ENCODE measurements at regions not wholly inside any gene's neighbourhood (a gene's known extent, or its start where the extent isn't known, plus 50 kb on each side); places are given as distances from the start of the nearest gene placed in this dataset.
"Not testable (repeated sequence)": the region's sequence is repeated elsewhere in the genome, so short reads cannot be mapped to it uniquely, and the experiment has no call there.

DNA sequence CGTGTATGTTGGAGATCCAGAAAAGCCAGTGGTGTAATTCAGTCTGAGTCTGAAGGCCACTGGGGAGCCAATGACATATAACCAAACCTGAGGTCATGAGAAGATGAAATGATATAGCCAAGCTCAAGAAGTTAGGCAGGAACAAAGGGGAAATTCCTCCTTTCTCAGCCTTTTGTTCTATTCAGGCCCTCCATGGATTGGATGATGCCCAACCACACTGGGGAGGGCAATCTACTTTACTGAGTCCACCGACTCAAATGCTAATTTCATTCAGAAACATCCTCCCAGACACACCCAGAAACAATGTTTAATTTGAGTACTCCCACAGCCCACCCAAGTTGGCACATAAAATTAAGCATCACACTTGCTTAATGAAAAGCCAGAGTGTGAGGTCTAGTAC, 183.6 kb downstream of the GJA1 start:
- Histone ChIP-seq H3K36me3 (no peaks in the 10 kb centered on the region), H3K4me3 (no peak overlapping the region), H3K27ac (no peak overlapping the region), H3K4me1 (no peaks in the 10 kb centered on the region), H3K27me3 (no peaks in the 10 kb centered on the region), H3K9me3 (no peaks in the 10 kb centered on the region)
- TF ChIP-seq, protein P1, sequence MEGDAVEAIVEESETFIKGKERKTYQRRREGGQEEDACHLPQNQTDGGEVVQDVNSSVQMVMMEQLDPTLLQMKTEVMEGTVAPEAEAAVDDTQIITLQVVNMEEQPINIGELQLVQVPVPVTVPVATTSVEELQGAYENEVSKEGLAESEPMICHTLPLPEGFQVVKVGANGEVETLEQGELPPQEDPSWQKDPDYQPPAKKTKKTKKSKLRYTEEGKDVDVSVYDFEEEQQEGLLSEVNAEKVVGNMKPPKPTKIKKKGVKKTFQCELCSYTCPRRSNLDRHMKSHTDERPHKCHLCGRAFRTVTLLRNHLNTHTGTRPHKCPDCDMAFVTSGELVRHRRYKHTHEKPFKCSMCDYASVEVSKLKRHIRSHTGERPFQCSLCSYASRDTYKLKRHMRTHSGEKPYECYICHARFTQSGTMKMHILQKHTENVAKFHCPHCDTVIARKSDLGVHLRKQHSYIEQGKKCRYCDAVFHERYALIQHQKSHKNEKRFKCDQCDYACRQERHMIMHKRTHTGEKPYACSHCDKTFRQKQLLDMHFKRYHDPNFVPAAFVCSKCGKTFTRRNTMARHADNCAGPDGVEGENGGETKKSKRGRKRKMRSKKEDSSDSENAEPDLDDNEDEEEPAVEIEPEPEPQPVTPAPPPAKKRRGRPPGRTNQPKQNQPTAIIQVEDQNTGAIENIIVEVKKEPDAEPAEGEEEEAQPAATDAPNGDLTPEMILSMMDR (IDR thresholded peaks at IDR 0.05) = no peak
- ATAC-seq (no peak), DNase-seq (no peak)
- intact Hi-C loops (cut with DNase I) = no loop called here

- DNase-seq (no peak), ATAC-seq (no peak)
- Histone ChIP-seq H3K4me1 (no peaks in the 10 kb centered on the region), H3K36me3 (no peaks in the 10 kb centered on the region), H3K4me3 (no peak overlapping the region), H3K27me3 (no peaks in the 10 kb centered on the region), H3K27ac (no peak overlapping the region), H3K9me3 (no peaks in the 10 kb centered on the region)
- TF ChIP-seq, protein P1 (IDR thresholded peaks at IDR 0.05) = no peak
- intact Hi-C loops (cut with DNase I) = no loop called here
Observed at GRCh38 chr6:121619987-121620740, 184.7 kb downstream of the GJA1 start.

DNA sequence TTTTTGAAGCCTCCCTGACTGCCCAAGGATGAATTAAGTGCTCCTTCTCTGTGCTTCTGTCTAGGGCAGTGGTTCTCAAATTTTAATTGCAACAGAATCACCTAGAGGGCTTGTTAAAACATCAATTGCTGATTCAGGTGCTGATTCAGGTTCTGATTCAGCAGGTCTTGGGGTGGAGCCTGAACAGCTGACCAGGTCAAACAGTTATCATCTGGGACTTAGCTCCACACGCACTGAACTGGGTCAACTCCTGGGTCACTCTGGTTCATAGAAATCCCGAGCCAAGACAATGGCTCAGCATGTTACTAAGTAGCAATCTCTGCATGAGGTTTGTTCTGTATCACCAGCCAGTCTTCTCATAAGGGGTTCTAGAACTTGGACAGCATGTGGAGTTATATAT, 192.3 kb downstream of the GJA1 start:
- Histone ChIP-seq H3K27ac (no peak overlapping the region), H3K4me1 (no peaks in the 10 kb centered on the region), H3K4me3 (no peak overlapping the region), H3K27me3 (no peaks in the 10 kb centered on the region), H3K9me3 (peaks cover 3 to 21% of the 10 kb centered on the region in 2 donors), H3K36me3 (no peaks in the 10 kb centered on the region)
- no peak for ATAC-seq
- intact Hi-C loops (cut with DNase I) = no loop called here
- TF ChIP-seq, protein P1 (IDR thresholded peaks at IDR 0.05) = no peak
- DNase-seq = no peak

DNA sequence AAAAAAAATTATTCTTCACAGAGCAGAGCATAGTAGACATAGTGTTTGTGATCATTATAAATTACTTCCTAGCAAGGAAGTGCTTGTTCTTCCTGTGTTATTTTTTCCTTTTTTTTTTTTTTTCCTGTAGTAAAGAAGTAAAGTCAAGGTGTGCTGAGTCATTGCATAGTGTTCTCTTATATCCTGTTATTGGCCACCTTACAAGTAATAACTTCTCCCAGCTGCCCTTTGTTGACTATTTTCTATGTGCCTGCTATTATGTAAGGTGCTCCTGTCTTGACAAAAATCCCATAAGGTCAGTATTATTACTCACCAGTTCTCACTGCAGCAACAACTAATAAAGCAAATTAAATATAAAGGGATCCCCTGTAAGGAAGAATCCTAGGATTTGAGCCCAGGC, 195.3 kb downstream of the GJA1 start:
- Histone ChIP-seq H3K9me3 (peaks cover 3 to 48% of the 10 kb centered on the region in 2 donors), H3K36me3 (no peaks in the 10 kb centered on the region), H3K27ac (no peak overlapping the region), H3K27me3 (no peaks in the 10 kb centered on the region), H3K4me3 (no peak overlapping the region), H3K4me1 (no peaks in the 10 kb centered on the region)
- TF ChIP-seq, protein P1 (IDR thresholded peaks at IDR 0.05) = no peak
- DNase-seq (no peak), ATAC-seq (no peak)
- intact Hi-C loops (cut with DNase I) = no loop called here

DNA sequence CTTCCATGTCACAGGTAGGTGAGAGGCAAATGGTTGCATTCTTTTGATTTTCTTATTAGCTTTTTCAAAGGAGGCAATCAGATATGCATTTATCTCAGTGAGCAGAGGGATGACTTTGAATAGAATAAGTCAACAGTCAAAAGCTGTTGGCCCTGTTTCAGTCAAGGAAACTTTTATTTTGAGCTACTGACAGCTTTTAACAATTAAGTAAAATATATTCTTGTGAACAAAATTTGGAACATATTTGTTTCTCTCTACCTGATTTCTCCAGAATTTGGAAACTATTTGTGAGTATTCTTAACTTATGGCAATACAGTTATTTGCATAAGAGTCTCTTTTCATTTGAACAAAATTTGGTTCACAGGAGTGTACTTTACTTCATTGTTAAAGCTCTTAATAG, 196.3 kb downstream of the GJA1 start:
- H3K27me3 ChIP-seq; ATAC-seq; H3K4me3 ChIP-seq; intact Hi-C loops (cut with DNase I); H3K27ac ChIP-seq; DNase-seq; H3K4me1 ChIP-seq; H3K36me3 ChIP-seq: not testable (repeated sequence)
- peaks cover 3 to 58% of the 10 kb centered on the region in 2 donors for H3K9me3 ChIP-seq

- DNase-seq (no peak), ATAC-seq (no peak)
- H3K27ac ChIP-seq = no peak overlapping the region
- TF ChIP-seq, protein P1 (IDR thresholded peaks at IDR 0.05) = no peak
- H3K4me3 ChIP-seq = no peak overlapping the region
- H3K36me3 ChIP-seq = no peaks in the 10 kb centered on the region
- H3K27me3 ChIP-seq = no peaks in the 10 kb centered on the region
- H3K9me3 ChIP-seq = peaks cover 3 to 63% of the 10 kb centered on the region in 2 donors
- intact Hi-C loops (cut with DNase I) = no loop called here
- H3K4me1 ChIP-seq = no peaks in the 10 kb centered on the region
Observed at GRCh38 chr6:121633309-121633708, 197.9 kb downstream of the GJA1 start.

- DNase-seq; intact Hi-C loops (cut with DNase I); H3K36me3 ChIP-seq; H3K4me1 ChIP-seq; H3K27ac ChIP-seq; H3K4me3 ChIP-seq; H3K27me3 ChIP-seq; ATAC-seq: not testable (repeated sequence)
- H3K9me3 ChIP-seq = peaks cover 3 to 63% of the 10 kb centered on the region in 2 donors
Observed at GRCh38 chr6:121634586-121634985, 199.1 kb downstream of the GJA1 start.

Measured in left lung (tissue), 4 donors.